OCI-LY7 (cell line): ENCODE measurements at regions not wholly inside any gene's neighbourhood (a gene's known extent, or its start where the extent isn't known, plus 50 kb on each side); places are given as distances from the start of the nearest gene placed in this dataset.

Source experiments
- EZH2phosphoT487 ChIP-seq: fragments of 200-600 bp; sonication (generic); IDR thresholded peaks from 2 replicates; pipeline ENCODE4 v1.6.1; 2018; ENCODE audit warnings: low read depth, borderline replicate concordance, mild to moderate bottlenecking, mixed run types, antibody characterized with exemption, low read length, moderate library complexity, mixed read lengths
- TF ChIP-seq, protein P1 (sequence below): fragments of 200-600 bp; sonication (generic); conservative IDR thresholded peaks from 2 replicates; pipeline ENCODE4 v1.5.1; 2014; ENCODE audit warnings: mild to moderate bottlenecking, antibody characterized with exemption, low read length, moderate library complexity, mixed read lengths

DNA sequence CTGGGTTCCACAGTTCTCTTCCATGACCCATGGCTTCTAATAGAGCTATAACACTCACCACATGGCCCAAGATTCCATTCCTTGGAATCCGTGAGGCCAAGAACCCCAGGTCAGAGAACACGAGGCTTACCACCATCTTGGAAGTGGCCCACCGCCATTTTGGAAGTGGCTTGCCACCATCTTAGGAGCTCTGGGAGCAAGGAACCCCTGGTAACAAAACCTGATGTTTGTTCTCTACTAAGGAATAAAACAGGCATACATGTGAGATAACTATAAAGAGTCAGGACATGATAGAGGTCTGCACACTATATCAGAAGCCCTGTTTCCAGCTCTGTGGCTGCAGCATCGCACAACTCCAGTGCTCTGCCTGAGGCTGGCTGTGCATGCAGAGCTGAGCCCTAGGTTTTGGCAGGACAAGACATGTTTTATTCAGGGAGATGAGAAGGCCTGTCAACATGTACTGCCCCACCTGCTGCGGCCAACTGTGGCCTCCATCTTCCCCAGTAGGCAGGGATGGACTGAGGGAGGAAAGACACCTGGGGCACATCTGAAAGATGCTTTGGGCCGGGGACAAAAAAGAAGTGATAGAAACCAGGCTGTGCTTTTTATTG lies 344.9 kb downstream of the DAD1 start:
- TF ChIP-seq, protein P1, sequence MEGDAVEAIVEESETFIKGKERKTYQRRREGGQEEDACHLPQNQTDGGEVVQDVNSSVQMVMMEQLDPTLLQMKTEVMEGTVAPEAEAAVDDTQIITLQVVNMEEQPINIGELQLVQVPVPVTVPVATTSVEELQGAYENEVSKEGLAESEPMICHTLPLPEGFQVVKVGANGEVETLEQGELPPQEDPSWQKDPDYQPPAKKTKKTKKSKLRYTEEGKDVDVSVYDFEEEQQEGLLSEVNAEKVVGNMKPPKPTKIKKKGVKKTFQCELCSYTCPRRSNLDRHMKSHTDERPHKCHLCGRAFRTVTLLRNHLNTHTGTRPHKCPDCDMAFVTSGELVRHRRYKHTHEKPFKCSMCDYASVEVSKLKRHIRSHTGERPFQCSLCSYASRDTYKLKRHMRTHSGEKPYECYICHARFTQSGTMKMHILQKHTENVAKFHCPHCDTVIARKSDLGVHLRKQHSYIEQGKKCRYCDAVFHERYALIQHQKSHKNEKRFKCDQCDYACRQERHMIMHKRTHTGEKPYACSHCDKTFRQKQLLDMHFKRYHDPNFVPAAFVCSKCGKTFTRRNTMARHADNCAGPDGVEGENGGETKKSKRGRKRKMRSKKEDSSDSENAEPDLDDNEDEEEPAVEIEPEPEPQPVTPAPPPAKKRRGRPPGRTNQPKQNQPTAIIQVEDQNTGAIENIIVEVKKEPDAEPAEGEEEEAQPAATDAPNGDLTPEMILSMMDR: no peak
- TF ChIP-seq EZH2phosphoT487: no peak
